HEK293 (cell line): ENCODE measurements at regions not wholly inside any gene's neighbourhood (a gene's known extent, or its start where the extent isn't known, plus 50 kb on each side); places are given as distances from the start of the nearest gene placed in this dataset.

Experiments used
- CTCF ChIA-PET: fragments of 350-600 bp; formaldehyde crosslinking; extraction: SDS; loops from one replicate; lab custom pipeline; 2021; ENCODE audit warnings: antibody characterized with exemption; lab: Yijun Ruan, JAX
- POLR2A ChIA-PET: fragments of 300-600 bp; formaldehyde crosslinking; extraction: SDS; loops from one replicate; lab custom pipeline; 2020; ENCODE audit warnings: antibody characterized with exemption, inconsistent platforms; lab: Yijun Ruan, JAX
- H3K27ac ChIP-seq: fragments of 200-500 bp; sonication (Bioruptor generic); 2 replicates; pipeline ENCODE4 v1.5.1; 2014; ENCODE audit warnings: low read depth, low read length, control low read depth, inconsistent platforms; ENCODE audit errors: extremely low read depth
- H3K36me3 ChIP-seq, 2 experiments: fragments of 200-500 bp in 1 of 2; sonication (Bioruptor generic) in 1 of 2; 1 replicate in 1 of 2; 2 replicates in 1 of 2; pipeline ENCODE4 v1.5.1; 2014 to 2017; ENCODE audit warnings: inconsistent platforms in 2 of 2, low read length in 2 of 2; ENCODE audit not compliant: control insufficient read depth in 2 of 2, insufficient read depth in 1 of 2
- H3K4me1 ChIP-seq: fragments of 200-500 bp; sonication (Bioruptor generic); 2 replicates; pipeline ENCODE4 v1.5.1; 2014; ENCODE audit warnings: mild to moderate bottlenecking, low read length, inconsistent platforms; ENCODE audit not compliant: control insufficient read depth, insufficient read depth
- H3K4me3 ChIP-seq: 2 replicates; pipeline ENCODE4 v1.5.1; 2011; ENCODE audit warnings: low read depth, mild to moderate bottlenecking, control low read depth, low read length, moderate library complexity
- H3K9me3 ChIP-seq: fragments of 200-500 bp; sonication (Bioruptor generic); 2 replicates; pipeline ENCODE4 v1.5.1; 2014; ENCODE audit warnings: low read depth, low read length, inconsistent platforms; ENCODE audit not compliant: control insufficient read depth, insufficient read depth
- FEZF1 ChIP-seq: fragments of 450-650 bp; formaldehyde crosslinking; IDR thresholded peaks from 2 replicates; pipeline ENCODE4 v1.5.1; 2016; ENCODE audit warnings: missing biosample characterization, missing genetic modification characterization
- KLF9 ChIP-seq: fragments of 450-650 bp; formaldehyde crosslinking; IDR thresholded peaks from 2 replicates; pipeline ENCODE4 v1.5.1; 2016; ENCODE audit warnings: missing biosample characterization, missing genetic modification characterization, low read depth
- MEIS1 ChIP-seq: sonication (generic); formaldehyde crosslinking; IDR thresholded peaks from 2 replicates; pipeline ENCODE4 v1.8.1; 2022; ENCODE audit warnings: missing genetic modification reagents, mild to moderate bottlenecking, borderline replicate concordance
- MYNN ChIP-seq: fragments of 450-650 bp; formaldehyde crosslinking; IDR thresholded peaks from 2 replicates; pipeline ENCODE4 v1.5.1; 2016; ENCODE audit warnings: missing biosample characterization, missing genetic modification characterization, borderline replicate concordance
- SALL2 ChIP-seq: fragments of 450-650 bp; formaldehyde crosslinking; IDR thresholded peaks from 2 replicates; pipeline ENCODE4 v1.5.0; 2017; ENCODE audit warnings: missing biosample characterization, mild to moderate bottlenecking, missing genetic modification characterization, borderline replicate concordance
- SCRT2 ChIP-seq: fragments of 450-650 bp; formaldehyde crosslinking; IDR thresholded peaks from 2 replicates; pipeline ENCODE4 v1.5.1; 2016; ENCODE audit warnings: missing biosample characterization, missing genetic modification characterization
- SP2 ChIP-seq: fragments of 450-650 bp; formaldehyde crosslinking; IDR thresholded peaks from 2 replicates; pipeline ENCODE4 v1.5.1; 2016; ENCODE audit warnings: missing biosample characterization, missing genetic modification characterization
- ZBTB20 ChIP-seq: fragments of 450-650 bp; formaldehyde crosslinking; IDR thresholded peaks from 2 replicates; pipeline ENCODE4 v1.5.1; 2016; ENCODE audit warnings: missing biosample characterization, missing genetic modification characterization
- ZNF148 ChIP-seq: fragments of 450-650 bp; formaldehyde crosslinking; IDR thresholded peaks from 2 replicates; pipeline ENCODE4 v1.5.0; 2017; ENCODE audit warnings: missing biosample characterization, missing genetic modification characterization, borderline replicate concordance
- ZNF2 ChIP-seq: fragments of 450-650 bp; formaldehyde crosslinking; IDR thresholded peaks from 2 replicates; pipeline ENCODE4 v1.5.1; 2016; ENCODE audit warnings: missing biosample characterization, missing genetic modification characterization
- ZNF221 ChIP-seq: fragments of 450-650 bp; formaldehyde crosslinking; IDR thresholded peaks from 2 replicates; pipeline ENCODE4 v1.5.1; 2017; ENCODE audit warnings: missing biosample characterization, missing genetic modification characterization, borderline replicate concordance
- ZNF311 ChIP-seq: fragments of 450-650 bp; formaldehyde crosslinking; IDR thresholded peaks from 2 replicates; pipeline ENCODE4 v1.5.1; 2017; ENCODE audit warnings: missing biosample characterization, missing genetic modification characterization, borderline replicate concordance
- ZNF37A ChIP-seq: fragments of 450-650 bp; IDR thresholded peaks from 2 replicates; pipeline ENCODE4 v1.5.1; 2018; ENCODE audit warnings: missing biosample characterization, missing genetic modification characterization
- ZNF513 ChIP-seq: fragments of 450-650 bp; IDR thresholded peaks from 2 replicates; pipeline ENCODE4 v1.5.1; 2018; ENCODE audit warnings: missing biosample characterization, missing genetic modification characterization
- ZNF514 ChIP-seq: fragments of 450-650 bp; formaldehyde crosslinking; IDR thresholded peaks from 2 replicates; pipeline ENCODE4 v1.5.1; 2016; ENCODE audit warnings: missing biosample characterization, missing genetic modification characterization
- ZNF548 ChIP-seq: fragments of 450-650 bp; formaldehyde crosslinking; IDR thresholded peaks from 2 replicates; pipeline ENCODE4 v1.5.1; 2016; ENCODE audit warnings: missing biosample characterization, missing genetic modification characterization
- ZNF555 ChIP-seq: fragments of 450-650 bp; formaldehyde crosslinking; conservative IDR thresholded peaks from 2 replicates; pipeline ENCODE4 v1.5.1; 2017; ENCODE audit warnings: missing biosample characterization, mild to moderate bottlenecking, missing genetic modification characterization, inconsistent platforms
- ZNF558 ChIP-seq: fragments of 450-650 bp; formaldehyde crosslinking; IDR thresholded peaks from 2 replicates; pipeline ENCODE4 v1.5.1; 2016; ENCODE audit warnings: missing biosample characterization, missing genetic modification characterization
- ZNF571 ChIP-seq: fragments of 450-650 bp; formaldehyde crosslinking; IDR thresholded peaks from 2 replicates; pipeline ENCODE4 v1.5.0; 2017; ENCODE audit warnings: missing biosample characterization, missing genetic modification characterization
- ZNF629 ChIP-seq: fragments of 450-650 bp; formaldehyde crosslinking; IDR thresholded peaks from 2 replicates; pipeline ENCODE4 v1.5.1; 2017; ENCODE audit warnings: missing biosample characterization, missing genetic modification characterization
- ZNF830 ChIP-seq: fragments of 450-650 bp; IDR thresholded peaks from 2 replicates; pipeline ENCODE4 v1.5.0; 2018; ENCODE audit warnings: missing biosample characterization, missing genetic modification characterization, low read depth, mild to moderate bottlenecking, moderate library complexity
- TF ChIP-seq, protein P1 (sequence below): fragments of 450-650 bp; formaldehyde crosslinking; IDR thresholded peaks from 2 replicates; pipeline ENCODE4 v1.5.1; 2016; ENCODE audit warnings: missing biosample characterization, missing genetic modification characterization
- TF ChIP-seq, protein P2 (sequence below): fragments of 450-650 bp; formaldehyde crosslinking; IDR thresholded peaks from 2 replicates; pipeline ENCODE4 v1.5.1; 2016; ENCODE audit warnings: missing biosample characterization, missing genetic modification characterization

- POLR2A ChIA-PET: no interaction called here
- CTCF ChIA-PET: no interaction called here
- Histone ChIP-seq H3K27ac (no peak overlapping the region), H3K4me1 (no peaks in the 10 kb centered on the region), H3K9me3 (no peaks in the 10 kb centered on the region), H3K36me3 (no peaks in the 10 kb centered on the region), H3K4me3 (no peak overlapping the region)
- TF ChIP-seq ZNF548 (tag by site-specific recombination) (no peak), MYNN (tag by site-specific recombination) (no peak), ZNF513 (tag by site-specific recombination) (no peak), SALL2 (tag by site-specific recombination) (no peak), KLF9 (tag by site-specific recombination) (no peak), ZBTB20 (tag by site-specific recombination) (no peak), SP2 (tag by site-specific recombination) (no peak), ZNF629 (no peak), SCRT2 (no peak), ZNF558 (tag by site-specific recombination) (no peak), ZNF514 (no peak)
- TF ChIP-seq, protein P1, sequence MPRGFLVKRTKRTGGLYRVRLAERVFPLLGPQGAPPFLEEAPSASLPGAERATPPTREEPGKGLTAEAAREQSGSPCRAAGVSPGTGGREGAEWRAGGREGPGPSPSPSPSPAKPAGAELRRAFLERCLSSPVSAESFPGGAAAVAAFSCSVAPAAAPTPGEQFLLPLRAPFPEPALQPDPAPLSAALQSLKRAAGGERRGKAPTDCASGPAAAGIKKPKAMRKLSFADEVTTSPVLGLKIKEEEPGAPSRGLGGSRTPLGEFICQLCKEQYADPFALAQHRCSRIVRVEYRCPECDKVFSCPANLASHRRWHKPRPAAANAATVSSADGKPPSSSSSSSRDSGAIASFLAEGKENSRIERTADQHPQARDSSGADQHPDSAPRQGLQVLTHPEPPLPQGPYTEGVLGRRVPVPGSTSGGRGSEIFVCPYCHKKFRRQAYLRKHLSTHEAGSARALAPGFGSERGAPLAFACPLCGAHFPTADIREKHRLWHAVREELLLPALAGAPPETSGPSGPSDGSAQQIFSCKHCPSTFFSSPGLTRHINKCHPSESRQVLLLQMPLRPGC (tag by site-specific recombination): no peak
Observed at GRCh38 chr2:107412981-107413380, 413.7 kb upstream of the RGPD4 start.

DNA sequence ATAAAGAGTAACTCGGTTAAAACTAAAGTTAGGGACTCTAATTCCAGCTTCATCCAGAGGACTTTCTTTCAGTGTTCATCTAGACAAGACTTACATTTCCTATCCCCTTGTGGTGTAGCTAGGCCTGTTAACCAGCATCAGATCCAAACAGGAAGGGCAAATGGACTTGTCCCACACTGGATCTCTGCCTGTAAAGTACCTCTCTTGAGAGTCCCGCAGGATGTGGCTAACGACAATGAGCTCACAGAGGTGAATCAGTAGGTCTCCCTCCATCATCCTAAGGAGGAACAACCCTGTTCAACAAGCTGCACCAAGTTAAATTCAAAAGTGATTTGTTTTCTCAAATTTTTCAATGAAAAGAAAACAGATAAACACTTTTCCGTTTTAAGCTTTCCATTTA lies 412.3 kb upstream of the RGPD4 start:
- Histone ChIP-seq H3K9me3 (no peaks in the 10 kb centered on the region), H3K4me3 (no peak overlapping the region), H3K36me3 (no peaks in the 10 kb centered on the region), H3K27ac (no peak overlapping the region), H3K4me1 (no peaks in the 10 kb centered on the region)
- CTCF ChIA-PET: no interaction called here
- POLR2A ChIA-PET: no interaction called here
- no peak for TF ChIP-seq MEIS1 (CRISPR knock-in tag)
- TF ChIP-seq ZNF311 (tag by site-specific recombination): no peak
- TF ChIP-seq ZNF37A (tag by site-specific recombination): no peak
- TF ChIP-seq ZNF558 (tag by site-specific recombination): no peak
- TF ChIP-seq, protein P1 (tag by site-specific recombination): no peak
- TF ChIP-seq ZNF2: no peak
- no peak for TF ChIP-seq FEZF1 (tag by site-specific recombination)
- no peak for TF ChIP-seq ZNF555 (tag by site-specific recombination)
- no peak for TF ChIP-seq ZNF221 (tag by site-specific recombination)
- TF ChIP-seq SCRT2: no peak
- TF ChIP-seq KLF9 (tag by site-specific recombination): no peak
- TF ChIP-seq, protein P2, sequence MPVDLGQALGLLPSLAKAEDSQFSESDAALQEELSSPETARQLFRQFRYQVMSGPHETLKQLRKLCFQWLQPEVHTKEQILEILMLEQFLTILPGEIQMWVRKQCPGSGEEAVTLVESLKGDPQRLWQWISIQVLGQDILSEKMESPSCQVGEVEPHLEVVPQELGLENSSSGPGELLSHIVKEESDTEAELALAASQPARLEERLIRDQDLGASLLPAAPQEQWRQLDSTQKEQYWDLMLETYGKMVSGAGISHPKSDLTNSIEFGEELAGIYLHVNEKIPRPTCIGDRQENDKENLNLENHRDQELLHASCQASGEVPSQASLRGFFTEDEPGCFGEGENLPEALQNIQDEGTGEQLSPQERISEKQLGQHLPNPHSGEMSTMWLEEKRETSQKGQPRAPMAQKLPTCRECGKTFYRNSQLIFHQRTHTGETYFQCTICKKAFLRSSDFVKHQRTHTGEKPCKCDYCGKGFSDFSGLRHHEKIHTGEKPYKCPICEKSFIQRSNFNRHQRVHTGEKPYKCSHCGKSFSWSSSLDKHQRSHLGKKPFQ (tag by site-specific recombination): no peak
- TF ChIP-seq ZNF148: no peak
- TF ChIP-seq ZNF830: no peak
- TF ChIP-seq ZNF571 (tag by site-specific recombination): no peak
